Brain microvascular endothelial cell (primary cell): ENCODE measurements at regions not wholly inside any gene's neighbourhood (a gene's known extent, or its start where the extent isn't known, plus 50 kb on each side); places are given as distances from the start of the nearest gene placed in this dataset.

Source experiments
- DNase-seq: peaks from one replicate; pipeline ENCODE4 v3.0.0-alpha.2; 2020
- H3K27ac ChIP-seq: fragments of 250-450 bp; sonication (Bioruptor Pico); 2 replicates; pipeline ENCODE4 v1.5.1; 2020; ENCODE audit warnings: mild to moderate bottlenecking, moderate library complexity
- H3K27me3 ChIP-seq: fragments of 250-450 bp; sonication (Bioruptor Pico); replicated peaks from 2 replicates; pipeline ENCODE4 v1.5.1; 2020; ENCODE audit warnings: mild to moderate bottlenecking
- H3K36me3 ChIP-seq: fragments of 250-450 bp; sonication (Bioruptor Pico); replicated peaks from 2 replicates; pipeline ENCODE4 v1.5.1; 2020; ENCODE audit warnings: mild to moderate bottlenecking
- H3K4me3 ChIP-seq: 2 replicates; pipeline ENCODE4 v1.5.1; 2011; ENCODE audit warnings: low read depth, mild to moderate bottlenecking, control low read depth, low read length, moderate library complexity
- CTCF ChIP-seq: IDR thresholded peaks from 2 replicates; pipeline ENCODE4 v1.5.1; 2011; ENCODE audit warnings: low read depth, mild to moderate bottlenecking, moderate library complexity, low read length, control low read depth, inconsistent platforms; ENCODE audit errors: missing control alignments
- in situ Hi-C: cut with HindIII; loops from 2 replicates; pipeline ENCODE4 v1.10.0; 2017; ENCODE audit warnings: low sequenced_read_pairs, low pct_ligation_motif_present

GRCh38 chr14:28088125-28088524, 678.5 kb upstream of the FOXG1 start:
- Histone ChIP-seq H3K36me3 (no peaks in the 10 kb centered on the region), H3K27me3 (no peaks in the 10 kb centered on the region), H3K4me3 (no peak overlapping the region), H3K27ac (no peak overlapping the region)
- no peak for DNase-seq
- in situ Hi-C loops, result no loop called here
- TF ChIP-seq CTCF, result no peak

- Histone ChIP-seq H3K27me3 (no peaks in the 10 kb centered on the region), H3K36me3 (no peaks in the 10 kb centered on the region), H3K27ac (no peak overlapping the region), H3K4me3 (no peak overlapping the region)
- in situ Hi-C loops, result no loop called here
- no peak for DNase-seq
- TF ChIP-seq CTCF, result no peak
These were observed 669.0 kb upstream of the FOXG1 start for GRCh38 chr14:28097585-28097984.

- DNase-seq, result no peak
- no peak for TF ChIP-seq CTCF
- H3K36me3 ChIP-seq, result no peaks in the 10 kb centered on the region
- no peak overlapping the region for H3K4me3 ChIP-seq
- in situ Hi-C loops, result no loop called here
- H3K27me3 ChIP-seq, result no peaks in the 10 kb centered on the region
- H3K27ac ChIP-seq, result no peak overlapping the region
These were observed 667.7 kb upstream of the FOXG1 start for GRCh38 chr14:28098856-28099255.

- in situ Hi-C loops, result no loop called here
- no peaks in the 10 kb centered on the region for H3K36me3 ChIP-seq
- no peak overlapping the region for H3K4me3 ChIP-seq
- no peak overlapping the region for H3K27ac ChIP-seq
- DNase-seq, result no peak
- no peak for TF ChIP-seq CTCF
- no peaks in the 10 kb centered on the region for H3K27me3 ChIP-seq
These were observed 664.6 kb upstream of the FOXG1 start for GRCh38 chr14:28102001-28102400.

GRCh38 chr14:28102814-28103213, 663.8 kb upstream of the FOXG1 start:
- DNase-seq, result no peak
- no peaks in the 10 kb centered on the region for H3K27me3 ChIP-seq
- no peak overlapping the region for H3K4me3 ChIP-seq
- no peaks in the 10 kb centered on the region for H3K36me3 ChIP-seq
- H3K27ac ChIP-seq, result no peak overlapping the region
- in situ Hi-C loops, result no loop called here
- no peak for TF ChIP-seq CTCF

- no peak for DNase-seq
- Histone ChIP-seq H3K36me3 (no peaks in the 10 kb centered on the region), H3K4me3 (no peak overlapping the region), H3K27ac (no peak overlapping the region), H3K27me3 (no peaks in the 10 kb centered on the region)
- in situ Hi-C loops, result no loop called here
- no peak for TF ChIP-seq CTCF
These were observed 653.3 kb upstream of the FOXG1 start for GRCh38 chr14:28113311-28113710.
